Heart right ventricle (tissue), 16 donors: ENCODE measurements at regions not wholly inside any gene's neighbourhood (a gene's known extent, or its start where the extent isn't known, plus 50 kb on each side); places are given as distances from the start of the nearest gene placed in this dataset.

ENCODE experiments used
- ATAC-seq, 8 donors: fragments of 200-7000 bp; cut with Tn5 transposase; one replicate each; pipeline ENCODE4 v1.9.1; 2020; ENCODE audit warnings: mild to moderate bottlenecking in 8 of 8, moderate library complexity in 8 of 8, moderate number of reproducible peaks in 1 of 8
- DNase-seq, 2 donors: peaks; one replicate each; pipeline ENCODE4 v3.0.0-alpha.2; 2020
- H3K27ac ChIP-seq, 10 donors: fragments of 200-600 bp; sonication (generic) in 2 of 10; one replicate each; pipeline versions ENCODE4 v1.5.0 to v1.8.0; 2020 to 2022; ENCODE audit warnings: mild to moderate bottlenecking in 3 of 10
- H3K27me3 ChIP-seq, 7 donors: fragments of 200-600 bp; one replicate each; pipeline ENCODE4 v1.8.0; 2021 to 2022; ENCODE audit warnings: mild to moderate bottlenecking in 2 of 7
- H3K36me3 ChIP-seq, 9 donors: fragments of 200-600 bp; sonication (generic) in 1 of 9; one replicate each; pipeline versions ENCODE4 v1.5.0 to v1.8.0; 2020 to 2022; ENCODE audit warnings: mild to moderate bottlenecking in 2 of 9
- H3K4me1 ChIP-seq, 9 donors: fragments of 200-600 bp; sonication (generic) in 1 of 9; one replicate each; pipeline versions ENCODE4 v1.5.0 to v1.8.0; 2020 to 2022; ENCODE audit warnings: mild to moderate bottlenecking in 4 of 9
- H3K4me3 ChIP-seq, 10 donors: fragments of 200-600 bp; sonication (generic) in 2 of 10; one replicate each; pipeline versions ENCODE4 v1.5.0 to v1.8.0; 2020 to 2022; ENCODE audit warnings: mild to moderate bottlenecking in 7 of 10, moderate library complexity in 2 of 10
- H3K9me3 ChIP-seq, 11 donors: fragments of 200-600 bp in 10 of 11; sonication (generic) in 2 of 11; one replicate each; pipeline versions ENCODE4 v1.5.0 to v1.8.0; 2013 to 2022; ENCODE audit warnings: mild to moderate bottlenecking in 2 of 11, control low read depth in 1 of 11, moderate library complexity in 1 of 11
- whole genome bisulfite sequencing, 2 donors: extraction: QIAGEN DNeasy Blood & Tissue Kit; methylation state at CpG; one replicate each; pipeline ENCODE4 v1.1.7; 2013; ENCODE audit warnings: inconsistent platforms in 1 of 2; 5-methylcytosine and 5-hydroxymethylcytosine counted together
- intact Hi-C, 10 donors: fragments of 100-400 bp; cut with DNase I; formaldehyde crosslinking; loops; one replicate each; pipeline versions ENCODE4 v1.11.1 to v1.14.2; 2022
- TF ChIP-seq, protein P1 (sequence below), 9 donors: fragments of 200-600 bp; sonication (generic) in 2 of 9; IDR thresholded peaks; one replicate each; pipeline versions ENCODE4 v1.5.0 to v1.8.0; 2021 to 2022; ENCODE audit warnings: antibody characterized with exemption in 9 of 9, mild to moderate bottlenecking in 5 of 9, moderate library complexity in 1 of 9
- donor health status: Arrhythmogenic right ventricular cardiomyopathy.
- donor health status: ischemic (EF 13 %, LVEDD 7.1; RV severe dilation, severe dysfunction).
- donor health status: healthy with polysubstance abuse.
- donor health status: DM: no; HTN: yes; CAD: no.
- donor health status: DM: no; HTN: no; CAD: no.
- donor health status: ischemic (EF 25% LVEDD 6.9; RV normal size, moderate dysfunction).
- donor health status: ischemic (EF 25% LVEDD 5.7; RV mildly dilated, moderate dysfunction).
- donor health status: healthy.
- donor health status: DM: yes; HTN: yes; CAD: no.
- donor health status: Ischemic cardiomyopathy.
- donor health status: ischemic (EF 35%, LVEDD 5.7; RV mildly dilated, moderate dysfunction).
- donor health status: nonischemic (EF 11% LVEDD 7.7; RV severe dilation, severe dysfunction).
- donor health status: DM: yes; HTN: yes; CAD: no.
- donor health status: PGD.
- donor health status: ischemic (EF 29% LVEDD 5.4; RV normal size, mild dysfunction).
- donor health status: nonischemic (EF 23%, LVEDD 6.1; RV moderate dilation, normal function).

DNA sequence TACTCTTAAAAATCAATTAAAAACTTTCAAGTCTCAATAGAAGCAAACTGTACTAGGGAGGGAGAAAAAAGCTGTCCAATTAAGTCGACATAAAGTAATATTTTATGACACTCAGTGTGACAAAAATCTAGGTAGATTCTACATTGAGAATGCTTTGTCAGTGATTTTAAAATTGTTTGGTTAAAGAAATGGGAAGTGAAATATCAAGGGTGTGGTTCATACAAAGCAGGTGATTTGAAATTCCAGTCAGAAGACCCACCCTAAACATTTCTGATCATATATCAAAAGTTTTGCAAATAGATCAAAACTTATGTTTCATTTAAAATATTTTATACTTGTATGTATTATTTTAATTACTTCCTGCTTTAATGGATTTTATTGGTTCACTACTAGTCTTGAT, 338.9 kb upstream of the DCC start:
- no peak for ATAC-seq
- no peak for DNase-seq
- Histone ChIP-seq H3K9me3 (no peaks in the 10 kb centered on the region), H3K4me1 (no peaks in the 10 kb centered on the region), H3K36me3 (no peaks in the 10 kb centered on the region), H3K27me3 (no peaks in the 10 kb centered on the region), H3K27ac (no peak overlapping the region), H3K4me3 (no peak overlapping the region)
- TF ChIP-seq, protein P1, sequence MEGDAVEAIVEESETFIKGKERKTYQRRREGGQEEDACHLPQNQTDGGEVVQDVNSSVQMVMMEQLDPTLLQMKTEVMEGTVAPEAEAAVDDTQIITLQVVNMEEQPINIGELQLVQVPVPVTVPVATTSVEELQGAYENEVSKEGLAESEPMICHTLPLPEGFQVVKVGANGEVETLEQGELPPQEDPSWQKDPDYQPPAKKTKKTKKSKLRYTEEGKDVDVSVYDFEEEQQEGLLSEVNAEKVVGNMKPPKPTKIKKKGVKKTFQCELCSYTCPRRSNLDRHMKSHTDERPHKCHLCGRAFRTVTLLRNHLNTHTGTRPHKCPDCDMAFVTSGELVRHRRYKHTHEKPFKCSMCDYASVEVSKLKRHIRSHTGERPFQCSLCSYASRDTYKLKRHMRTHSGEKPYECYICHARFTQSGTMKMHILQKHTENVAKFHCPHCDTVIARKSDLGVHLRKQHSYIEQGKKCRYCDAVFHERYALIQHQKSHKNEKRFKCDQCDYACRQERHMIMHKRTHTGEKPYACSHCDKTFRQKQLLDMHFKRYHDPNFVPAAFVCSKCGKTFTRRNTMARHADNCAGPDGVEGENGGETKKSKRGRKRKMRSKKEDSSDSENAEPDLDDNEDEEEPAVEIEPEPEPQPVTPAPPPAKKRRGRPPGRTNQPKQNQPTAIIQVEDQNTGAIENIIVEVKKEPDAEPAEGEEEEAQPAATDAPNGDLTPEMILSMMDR (IDR thresholded peaks at IDR 0.05): no peak
- intact Hi-C loops: no loop called here
- 58 to 63% methylated on average over 1 of the region's 1 CpG for WGBS, 2 donors

DNA sequence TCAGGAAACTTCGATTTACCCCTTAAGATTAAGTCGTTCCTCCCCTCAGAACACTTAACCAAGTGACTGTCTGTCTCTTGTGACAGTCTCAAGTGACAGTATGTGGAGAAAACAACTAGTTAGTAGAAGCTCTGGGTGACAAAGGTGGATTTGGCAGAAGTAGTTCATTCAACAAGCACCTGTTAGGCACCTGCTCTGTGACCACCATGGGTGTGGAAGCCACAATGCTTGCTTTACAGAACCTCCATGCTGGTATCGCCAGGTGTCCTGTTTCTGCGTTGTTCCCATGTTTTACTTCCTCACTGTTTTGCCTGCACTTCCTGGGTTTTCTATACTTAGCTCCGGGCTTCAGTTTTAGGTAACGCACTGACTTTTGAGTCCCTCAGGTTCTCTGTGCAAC, 337.4 kb upstream of the DCC start:
- Histone ChIP-seq H3K4me1 (no peaks in the 10 kb centered on the region), H3K27ac (no peak overlapping the region), H3K4me3 (no peak overlapping the region), H3K36me3 (no peaks in the 10 kb centered on the region), H3K9me3 (no peaks in the 10 kb centered on the region), H3K27me3 (no peaks in the 10 kb centered on the region)
- ATAC-seq (no peak), DNase-seq (no peak)
- intact Hi-C loops: no loop called here
- TF ChIP-seq, protein P1 (IDR thresholded peaks at IDR 0.05): no peak
- WGBS, 2 donors: 81 to 87% methylated on average over 6 of the region's 6 CpGs

DNA sequence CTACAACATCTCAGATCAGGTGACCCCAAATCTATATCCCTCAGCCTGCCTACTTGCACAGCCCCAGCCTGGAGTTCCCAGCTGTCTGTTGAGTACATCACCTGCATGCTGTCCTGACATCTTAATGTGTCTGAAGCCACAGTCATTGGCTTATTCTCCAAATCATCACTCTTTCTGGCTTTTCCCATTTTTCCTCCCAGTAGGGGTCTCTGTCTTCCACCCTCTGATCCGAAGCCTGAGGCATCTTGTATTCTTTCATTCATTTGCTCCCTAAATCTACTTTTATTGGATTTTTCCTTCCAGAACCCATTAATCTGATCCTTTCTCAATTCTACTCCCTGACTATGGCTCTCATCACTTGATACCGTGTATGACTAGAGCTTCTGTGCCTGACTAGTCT, 332.9 kb upstream of the DCC start:
- Histone ChIP-seq H3K27ac (no peak overlapping the region), H3K4me1 (no peaks in the 10 kb centered on the region), H3K36me3 (no peaks in the 10 kb centered on the region), H3K4me3 (no peak overlapping the region), H3K27me3 (no peaks in the 10 kb centered on the region), H3K9me3 (no peaks in the 10 kb centered on the region)
- intact Hi-C loops: no loop called here
- 63 to 65% methylated on average over 2 of the region's 2 CpGs for WGBS, 2 donors
- DNase-seq: no peak
- ATAC-seq: no peak
- TF ChIP-seq, protein P1 (IDR thresholded peaks at IDR 0.05): no peak

DNA sequence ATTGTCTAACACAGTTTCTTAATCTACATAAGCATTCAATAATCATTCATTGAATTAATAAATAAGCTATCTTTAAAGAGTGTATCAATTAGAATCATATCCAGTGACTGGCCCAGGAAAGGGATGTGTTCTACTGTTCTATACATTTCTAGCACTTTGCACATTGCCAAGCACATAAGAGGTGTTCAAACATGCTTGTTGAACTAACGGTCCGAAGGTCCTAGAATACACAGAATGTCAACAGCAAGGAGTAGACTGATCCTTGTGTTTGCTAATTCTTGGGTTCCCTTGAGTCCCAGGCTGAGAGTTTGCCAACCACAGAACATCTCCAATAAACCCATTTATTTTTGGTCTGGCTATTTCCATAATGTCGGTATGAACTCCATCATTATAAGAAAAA, 331.7 kb upstream of the DCC start:
- no peak overlapping the region for H3K27ac ChIP-seq
- TF ChIP-seq, protein P1 (IDR thresholded peaks at IDR 0.05): no peak
- H3K4me1 ChIP-seq: no peaks in the 10 kb centered on the region
- ATAC-seq (no peak), DNase-seq (no peak)
- intact Hi-C loops: no loop called here
- no peaks in the 10 kb centered on the region for H3K9me3 ChIP-seq
- H3K4me3 ChIP-seq: no peak overlapping the region
- H3K36me3 ChIP-seq: no peaks in the 10 kb centered on the region
- H3K27me3 ChIP-seq: no peaks in the 10 kb centered on the region
- WGBS, 2 donors: 52 to 56% methylated on average over 3 of the region's 3 CpGs

DNA sequence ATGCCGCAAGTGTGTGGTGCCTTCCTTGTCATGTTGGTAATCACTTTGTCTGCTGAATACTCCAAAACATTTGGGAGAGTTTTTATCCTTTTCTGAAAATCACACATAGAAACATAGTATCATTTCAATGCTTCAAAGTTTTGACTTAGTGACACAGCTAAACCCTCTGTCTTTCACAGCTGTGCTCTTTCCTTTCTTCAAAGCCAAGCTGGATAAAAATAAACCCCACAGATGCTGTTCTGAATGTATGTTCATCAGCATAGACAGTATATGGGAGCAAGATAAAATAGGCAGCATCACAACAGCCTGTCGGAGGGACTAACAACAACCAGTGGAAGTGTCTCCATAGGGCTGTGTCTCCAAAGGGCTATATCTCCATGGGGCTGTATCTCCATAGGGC, 331.3 kb upstream of the DCC start:
- ATAC-seq (no peak), DNase-seq (no peak)
- H3K4me1 ChIP-seq: no peaks in the 10 kb centered on the region
- no peak overlapping the region for H3K4me3 ChIP-seq
- H3K27ac ChIP-seq: no peak overlapping the region
- intact Hi-C loops: no loop called here
- H3K9me3 ChIP-seq: no peaks in the 10 kb centered on the region
- H3K27me3 ChIP-seq: no peaks in the 10 kb centered on the region
- 90 to 95% methylated on average over 2 of the region's 2 CpGs for WGBS, 2 donors
- H3K36me3 ChIP-seq: no peaks in the 10 kb centered on the region
- TF ChIP-seq, protein P1 (IDR thresholded peaks at IDR 0.05): no peak
